GM12873 (cell line): ENCODE measurements at regions not wholly inside any gene's neighbourhood (a gene's known extent, or its start where the extent isn't known, plus 50 kb on each side); places are given as distances from the start of the nearest gene placed in this dataset.

ENCODE experiments used
- CTCF ChIP-seq: IDR thresholded peaks from 2 replicates; pipeline ENCODE4 v1.5.1; 2012; ENCODE audit warnings: low read depth, mild to moderate bottlenecking, moderate library complexity, low read length, control low read depth; ENCODE audit not compliant: insufficient read depth; ENCODE audit errors: missing control alignments

DNA sequence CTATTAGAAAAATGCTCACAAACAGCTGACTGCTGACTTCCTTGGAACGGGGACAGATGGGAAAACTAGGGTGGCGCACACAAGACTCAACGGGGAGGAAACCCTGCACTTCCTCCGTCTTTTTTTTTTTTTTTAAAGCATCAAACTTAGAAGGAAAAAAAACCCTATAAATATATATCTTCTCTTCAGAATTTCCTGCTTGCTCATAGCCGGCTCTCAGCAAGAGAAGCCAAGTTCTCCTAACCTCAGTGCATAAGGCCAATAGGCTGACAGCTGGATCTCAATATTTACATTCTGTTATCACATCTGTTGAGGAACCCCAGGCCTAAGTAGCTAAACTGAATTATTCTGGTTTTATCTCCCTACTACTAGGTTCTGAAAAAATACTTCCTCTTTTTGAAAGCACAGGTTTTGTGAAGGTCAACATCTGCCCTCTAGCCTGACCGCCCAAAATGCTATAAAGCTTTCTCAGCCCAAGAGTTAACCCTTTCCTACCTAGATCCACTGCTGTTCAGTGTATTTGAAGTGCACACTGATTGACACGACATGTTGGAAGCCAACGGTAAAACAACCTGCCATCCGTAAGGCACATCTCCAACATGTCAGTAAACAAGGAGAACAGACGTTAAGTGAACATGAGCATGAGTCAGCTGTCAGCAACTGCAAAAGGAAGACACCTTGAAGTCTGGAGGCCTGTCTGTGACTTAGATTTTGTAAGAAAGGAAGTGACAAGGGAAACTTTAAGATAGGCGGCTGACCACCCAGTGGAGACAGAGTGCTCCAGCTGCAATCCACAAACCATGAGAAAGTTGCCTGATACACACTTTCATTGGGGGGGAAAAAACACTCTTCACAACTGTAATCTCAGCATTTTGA is 83.8 kb downstream of the EBLN1 start:
- no peak for TF ChIP-seq CTCF

- TF ChIP-seq CTCF: no peak
Observed at GRCh38 chr10:22111705-22112104, 106.1 kb downstream of the EBLN1 start.

DNA sequence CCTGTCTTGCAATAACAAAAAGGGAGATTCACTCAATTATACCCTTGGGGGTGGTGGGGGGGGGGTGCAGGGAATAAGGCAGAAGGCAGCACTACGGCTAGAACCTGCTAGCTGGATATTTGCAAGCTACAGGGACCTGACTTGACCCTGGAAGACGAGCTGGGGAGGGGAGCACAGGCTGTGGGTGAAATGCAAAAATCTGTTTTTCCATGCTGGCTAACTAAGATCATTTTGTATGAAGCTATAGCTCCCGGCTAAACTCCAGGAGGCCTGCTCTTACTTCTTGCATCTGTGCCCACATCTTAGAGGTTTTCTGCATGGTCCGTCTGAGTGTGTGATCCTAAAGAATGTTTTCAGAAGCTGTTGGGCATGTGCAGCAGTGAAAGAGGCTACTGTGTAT is 106.6 kb downstream of the EBLN1 start:
- no peak for TF ChIP-seq CTCF

- no peak for TF ChIP-seq CTCF
Observed at GRCh38 chr10:22110761-22111160, 107.1 kb downstream of the EBLN1 start.

DNA sequence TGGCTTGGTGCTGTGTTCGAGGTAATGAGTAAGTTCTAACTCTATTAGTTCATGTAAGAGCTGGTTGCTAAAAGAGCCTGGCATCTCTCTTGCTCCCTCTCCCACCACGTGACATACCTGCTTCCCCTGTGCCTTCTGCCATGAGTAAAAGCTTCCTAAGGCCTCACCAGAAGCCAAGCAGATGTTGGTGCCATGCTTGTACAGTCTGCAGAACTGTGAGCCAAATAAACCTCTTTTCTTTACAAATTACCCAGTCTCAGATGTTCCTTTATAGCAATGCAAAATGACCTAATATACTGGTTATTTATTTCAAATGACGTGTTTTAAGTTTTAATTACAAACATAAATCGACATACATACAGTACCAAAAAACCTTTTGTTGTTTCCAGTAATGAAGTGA is 101.7 kb upstream of the DNAJC1 start:
- TF ChIP-seq CTCF: no peak

GRCh38 chr10:22103701-22104470 is 100.4 kb upstream of the DNAJC1 start:
- TF ChIP-seq CTCF: peak; percentile 54

GRCh38 chr10:22097696-22098095 is 94.2 kb upstream of the DNAJC1 start:
- no peak for TF ChIP-seq CTCF
